ENCODE measurements at regions not wholly inside any gene's neighbourhood (a gene's known extent, or its start where the extent isn't known, plus 50 kb on each side); places are given as distances from the start of the nearest gene placed in this dataset.

- no peak for DNase-seq
- 68 to 81% (median 76%) methylated on average over 2 of the region's 2 CpGs for WGBS, 4 donors
- no peaks in the 10 kb centered on the region for H3K9me3 ChIP-seq (replicated peaks in 1 of 3)
These were observed 1543.5 kb upstream of the ACVR2A start for GRCh38 chr2:146301287-146301686.

DNA sequence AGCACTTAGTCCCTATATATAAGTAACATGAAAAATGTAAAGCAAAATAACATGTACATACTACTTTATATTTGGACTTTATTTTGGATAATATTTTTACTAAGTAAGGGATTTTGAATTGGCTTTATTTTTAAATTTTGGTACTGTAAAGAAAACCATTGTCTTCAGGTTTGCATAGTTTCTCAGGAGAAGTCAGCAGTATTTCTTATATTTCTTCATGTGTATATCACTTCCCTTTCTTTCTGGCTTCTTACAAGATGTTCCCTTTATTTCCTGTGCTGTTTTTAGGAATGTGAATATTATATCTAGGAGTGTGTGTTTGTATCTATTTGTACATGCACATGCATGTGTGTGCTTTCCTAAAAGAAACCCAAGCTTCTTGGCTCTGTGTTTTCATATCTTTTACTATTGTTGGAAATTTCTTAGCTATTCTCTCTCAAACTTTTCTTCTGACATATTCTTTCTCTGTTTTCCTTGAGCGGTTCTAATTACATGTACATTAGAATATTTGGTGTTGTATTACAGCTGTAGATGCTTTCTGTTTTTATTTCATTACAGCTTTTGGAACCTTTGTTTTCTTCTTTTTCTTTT lies 1549.7 kb upstream of the ACVR2A start:
- intact Hi-C loops (cut with DNase I): no loop called here
- H3K27ac ChIP-seq: no peak overlapping the region
- WGBS, 4 donors: 83 to 97% (median 93%) methylated on average over 1 of the region's 1 CpG
- no peak overlapping the region for H3K4me3 ChIP-seq
- no peak for TF ChIP-seq CTCF (IDR thresholded peaks at IDR 0.05)
- TF ChIP-seq POLR2A (IDR thresholded peaks at IDR 0.05): no peak
- no peaks in the 10 kb centered on the region for H3K36me3 ChIP-seq (replicated peaks in 1 of 2)
- H3K4me1 ChIP-seq (replicated peaks in 1 of 2): no peaks in the 10 kb centered on the region
- no peaks in the 10 kb centered on the region for H3K27me3 ChIP-seq
- no peak for DNase-seq
- no peaks in the 10 kb centered on the region for H3K9me3 ChIP-seq (replicated peaks in 1 of 3)

More at GRCh38 chr2:146301287-146301686, 1543.5 kb upstream of the ACVR2A start:
- Histone ChIP-seq H3K27ac (no peak overlapping the region), H3K36me3 (replicated peaks in 1 of 2) (no peaks in the 10 kb centered on the region), H3K4me3 (no peak overlapping the region), H3K27me3 (no peaks in the 10 kb centered on the region), H3K4me1 (replicated peaks in 1 of 2) (no peaks in the 10 kb centered on the region)
- intact Hi-C loops (cut with DNase I): no loop called here
- no peak for TF ChIP-seq POLR2A (IDR thresholded peaks at IDR 0.05)
- no peak for TF ChIP-seq CTCF (IDR thresholded peaks at IDR 0.05)

DNA sequence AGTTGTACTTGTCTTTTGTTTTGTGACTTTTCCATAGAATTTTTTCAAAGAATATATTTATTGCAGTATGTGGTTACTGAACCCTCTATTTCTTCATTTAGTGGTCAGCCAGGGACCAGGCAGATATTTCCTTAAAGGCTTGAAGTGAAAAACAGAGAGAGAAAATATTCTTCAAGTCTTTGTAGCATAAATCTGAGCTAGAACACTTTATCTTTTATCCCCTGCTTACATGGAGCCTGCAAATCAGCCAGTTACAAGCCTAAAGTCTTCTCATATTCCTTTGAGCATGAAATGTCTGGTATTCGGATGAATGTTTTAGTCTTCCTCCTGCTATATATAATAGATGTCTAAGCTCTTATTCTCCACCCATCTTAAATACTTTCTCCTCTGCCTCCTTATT lies 1557.5 kb upstream of the ACVR2A start:
- 80 to 88% (median 84%) methylated on average over 1 of the region's 1 CpG for WGBS, 4 donors

DNA sequence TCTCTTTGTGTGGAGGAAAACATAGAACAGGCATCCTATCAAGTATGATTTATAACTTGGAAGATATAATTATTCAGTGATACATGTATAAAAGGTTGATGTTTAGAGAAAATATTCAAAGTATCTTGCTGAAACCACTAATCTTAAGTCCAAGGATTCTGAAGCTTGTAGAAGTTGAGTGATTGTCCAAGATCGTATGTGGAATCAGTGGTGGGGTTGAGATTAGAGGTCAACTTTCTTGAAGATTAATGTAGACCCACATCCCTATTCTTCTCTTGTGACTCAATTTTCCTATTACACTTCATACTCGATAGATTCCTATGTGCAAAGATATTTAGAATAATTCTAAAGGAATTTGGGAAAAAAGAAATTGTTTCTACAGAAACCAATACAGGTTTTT lies 1565.9 kb upstream of the ACVR2A start:
- Histone ChIP-seq H3K27ac (no peak overlapping the region), H3K27me3 (no peaks in the 10 kb centered on the region), H3K4me3 (no peak overlapping the region), H3K9me3 (replicated peaks in 1 of 3) (no peaks in the 10 kb centered on the region), H3K4me1 (replicated peaks in 1 of 2) (no peaks in the 10 kb centered on the region), H3K36me3 (replicated peaks in 1 of 2) (no peaks in the 10 kb centered on the region)
- no peak for TF ChIP-seq POLR2A (IDR thresholded peaks at IDR 0.05)
- no peak for TF ChIP-seq CTCF (IDR thresholded peaks at IDR 0.05)
- no peak for DNase-seq
- WGBS, 4 donors: 65 to 86% (median 73%) methylated on average over 2 of the region's 2 CpGs
- intact Hi-C loops (cut with DNase I): no loop called here

More for the DNA sequence above, 1557.5 kb upstream of the ACVR2A start:
- TF ChIP-seq CTCF (IDR thresholded peaks at IDR 0.05) (no peak), POLR2A (IDR thresholded peaks at IDR 0.05) (no peak)
- Histone ChIP-seq H3K4me3 (no peak overlapping the region), H3K4me1 (replicated peaks in 1 of 2) (no peaks in the 10 kb centered on the region), H3K27ac (no peak overlapping the region), H3K9me3 (replicated peaks in 1 of 3) (no peaks in the 10 kb centered on the region), H3K36me3 (replicated peaks in 1 of 2) (no peaks in the 10 kb centered on the region), H3K27me3 (no peaks in the 10 kb centered on the region)
- intact Hi-C loops (cut with DNase I): no loop called here
- DNase-seq: no peak
